AG04450 (cell line): ENCODE measurements at regions not wholly inside any gene's neighbourhood (a gene's known extent, or its start where the extent isn't known, plus 50 kb on each side); places are given as distances from the start of the nearest gene placed in this dataset.
"Not testable (repeated sequence)": the region's sequence is repeated elsewhere in the genome, so short reads cannot be mapped to it uniquely, and the experiment has no call there.

Experiments used
- CTCF ChIA-PET: fragments of 300-600, 350-600 bp; formaldehyde crosslinking; extraction: SDS; loops from one replicate; lab custom pipeline; 2022; ENCODE audit warnings: antibody characterized with exemption, inconsistent platforms; lab: Charles Lee
- POLR2A ChIA-PET: fragments of 350-600 bp; formaldehyde crosslinking; extraction: SDS; loops from one replicate; lab custom pipeline; 2021; ENCODE audit warnings: antibody characterized with exemption, inconsistent platforms; lab: Yijun Ruan, JAX
- DNase-seq: peaks from one replicate; pipeline ENCODE4 v3.0.0-alpha.2; 2011; ENCODE audit warnings: low read depth, low spot score
- H3K27ac ChIP-seq: one replicate; pipeline ENCODE4 v1.5.1; 2012; ENCODE audit warnings: low read depth, low read length, control low read depth
- H3K27me3 ChIP-seq: one replicate; pipeline ENCODE4 v1.6.0; 2012; ENCODE audit warnings: low read length; ENCODE audit not compliant: control insufficient read depth, insufficient read depth
- H3K4me3 ChIP-seq: 2 replicates; pipeline ENCODE4 v1.5.1; 2011; ENCODE audit warnings: mild to moderate bottlenecking, low read depth, low read length, control low read depth
- H3K9me3 ChIP-seq: 2 replicates; pipeline ENCODE4 v1.5.1; 2012; ENCODE audit warnings: low read length; ENCODE audit not compliant: control insufficient read depth, insufficient read depth
- CTCF ChIP-seq: IDR thresholded peaks from 2 replicates; pipeline ENCODE4 v1.5.1; 2011; ENCODE audit warnings: low read depth, low read length, control low read depth, inconsistent platforms

GRCh38 chr4:75422998-75423397 lies 91.2 kb downstream of the RCHY1 start:
- no peaks in the 10 kb centered on the region for H3K9me3 ChIP-seq
- no peaks in the 10 kb centered on the region for H3K27me3 ChIP-seq
- ChIA-PET CTCF (no interaction called here), POLR2A (no interaction called here)
- TF ChIP-seq CTCF: no peak
- no peak overlapping the region for H3K27ac ChIP-seq
- no peak for DNase-seq
- H3K4me3 ChIP-seq: no peak overlapping the region

GRCh38 chr4:75412746-75413145 lies 101.5 kb downstream of the RCHY1 start:
- DNase-seq: no peak
- Histone ChIP-seq H3K27ac (no peak overlapping the region), H3K27me3 (no peaks in the 10 kb centered on the region), H3K9me3 (no peaks in the 10 kb centered on the region), H3K4me3 (no peak overlapping the region)
- POLR2A ChIA-PET: no interaction called here
- no peak for TF ChIP-seq CTCF
- CTCF ChIA-PET: no interaction called here

- ChIA-PET CTCF (no interaction called here), POLR2A (no interaction called here)
- H3K9me3 ChIP-seq: no peaks in the 10 kb centered on the region
- peaks cover 3% of the 10 kb centered on the region for H3K27me3 ChIP-seq
- DNase-seq: no peak
- H3K4me3 ChIP-seq: no peak overlapping the region
- H3K27ac ChIP-seq: no peak overlapping the region
- no peak for TF ChIP-seq CTCF
Observed at GRCh38 chr4:75398501-75398900, 115.7 kb downstream of the RCHY1 start.

GRCh38 chr4:75391489-75392166 lies 122.6 kb downstream of the RCHY1 start:
- Histone ChIP-seq H3K9me3 (no peaks in the 10 kb centered on the region), H3K4me3 (no peak overlapping the region), H3K27me3 (peaks cover 5% of the 10 kb centered on the region), H3K27ac (no peak overlapping the region)
- TF ChIP-seq CTCF: no peak
- ChIA-PET CTCF (no interaction called here), POLR2A (no interaction called here)
- no peak for DNase-seq

- DNase-seq, H3K9me3 ChIP-seq, H3K27me3 ChIP-seq, H3K27ac ChIP-seq, CTCF ChIA-PET, H3K4me3 ChIP-seq, POLR2A ChIA-PET: not testable (repeated sequence)
Observed at GRCh38 chr4:75386426-75386825, 127.8 kb downstream of the RCHY1 start.
